GM12878 (cell line): ENCODE measurements at regions not wholly inside any gene's neighbourhood (a gene's known extent, or its start where the extent isn't known, plus 50 kb on each side); places are given as distances from the start of the nearest gene placed in this dataset.

Experiments used
- CTCF ChIP-seq, 3 experiments: IDR thresholded peaks in 2 of 3; conservative IDR thresholded peaks in 1 of 3; 2 replicates each; pipeline ENCODE4 v1.5.1; 2011; ENCODE audit warnings: low read depth in 3 of 3, low read length in 3 of 3, mild to moderate bottlenecking in 3 of 3, control low read depth in 2 of 3, moderate library complexity in 2 of 3, inconsistent platforms in 1 of 3, mixed read lengths in 1 of 3; ENCODE audit not compliant: control insufficient read depth in 2 of 3, insufficient read depth in 1 of 3; ENCODE audit errors: extremely low read depth in 1 of 3
- JUND ChIP-seq: IDR thresholded peaks from 2 replicates; pipeline ENCODE4 v1.6.1; 2012; ENCODE audit warnings: low read depth, mild to moderate bottlenecking, low read length, improper control_type of control experiment, moderate library complexity
- NBN ChIP-seq: fragments of 450-650 bp; IDR thresholded peaks from 2 replicates; pipeline ENCODE4 v1.6.1; 2016
- TF ChIP-seq, protein P1 (sequence below): fragments of 450-650 bp; conservative IDR thresholded peaks from 2 replicates; pipeline ENCODE4 v1.6.1; 2017; ENCODE audit warnings: mild to moderate bottlenecking, moderate library complexity

GRCh38 chr9:129377931-129378661 is 200.0 kb upstream of the IER5L start:
- TF ChIP-seq, protein P1, sequence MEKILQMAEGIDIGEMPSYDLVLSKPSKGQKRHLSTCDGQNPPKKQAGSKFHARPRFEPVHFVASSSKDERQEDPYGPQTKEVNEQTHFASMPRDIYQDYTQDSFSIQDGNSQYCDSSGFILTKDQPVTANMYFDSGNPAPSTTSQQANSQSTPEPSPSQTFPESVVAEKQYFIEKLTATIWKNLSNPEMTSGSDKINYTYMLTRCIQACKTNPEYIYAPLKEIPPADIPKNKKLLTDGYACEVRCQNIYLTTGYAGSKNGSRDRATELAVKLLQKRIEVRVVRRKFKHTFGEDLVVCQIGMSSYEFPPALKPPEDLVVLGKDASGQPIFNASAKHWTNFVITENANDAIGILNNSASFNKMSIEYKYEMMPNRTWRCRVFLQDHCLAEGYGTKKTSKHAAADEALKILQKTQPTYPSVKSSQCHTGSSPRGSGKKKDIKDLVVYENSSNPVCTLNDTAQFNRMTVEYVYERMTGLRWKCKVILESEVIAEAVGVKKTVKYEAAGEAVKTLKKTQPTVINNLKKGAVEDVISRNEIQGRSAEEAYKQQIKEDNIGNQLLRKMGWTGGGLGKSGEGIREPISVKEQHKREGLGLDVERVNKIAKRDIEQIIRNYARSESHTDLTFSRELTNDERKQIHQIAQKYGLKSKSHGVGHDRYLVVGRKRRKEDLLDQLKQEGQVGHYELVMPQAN, result no peak
- no peak for TF ChIP-seq NBN
- TF ChIP-seq JUND, result no peak
- TF ChIP-seq CTCF (IDR thresholded peaks at IDR 0.05 in 2 of 3, conservative IDR thresholded peaks at IDR 0.05 in 1 of 3; ENCODE audit: control insufficient read depth in 2 of 3, extremely low read depth in 1 of 3, insufficient read depth in 1 of 3, low read depth in 3 of 3, low read length in 3 of 3), result no peak
